Stimulated activated CD8-positive, alpha-beta memory T cell treated with anti-CD3 and anti-CD28 coated beads, Interleukin-2, amount 100 ng/mL, for 1 hour (primary cell): ENCODE measurements at regions not wholly inside any gene's neighbourhood (a gene's known extent, or its start where the extent isn't known, plus 50 kb on each side); places are given as distances from the start of the nearest gene placed in this dataset.
"Not testable (repeated sequence)": the region's sequence is repeated elsewhere in the genome, so short reads cannot be mapped to it uniquely, and the experiment has no call there.

Experiments
- DNase-seq, 2 donors: peaks; one replicate each; pipeline ENCODE4 v3.0.0-alpha.2; 2020; ENCODE audit warnings: low read depth in 2 of 2

DNA sequence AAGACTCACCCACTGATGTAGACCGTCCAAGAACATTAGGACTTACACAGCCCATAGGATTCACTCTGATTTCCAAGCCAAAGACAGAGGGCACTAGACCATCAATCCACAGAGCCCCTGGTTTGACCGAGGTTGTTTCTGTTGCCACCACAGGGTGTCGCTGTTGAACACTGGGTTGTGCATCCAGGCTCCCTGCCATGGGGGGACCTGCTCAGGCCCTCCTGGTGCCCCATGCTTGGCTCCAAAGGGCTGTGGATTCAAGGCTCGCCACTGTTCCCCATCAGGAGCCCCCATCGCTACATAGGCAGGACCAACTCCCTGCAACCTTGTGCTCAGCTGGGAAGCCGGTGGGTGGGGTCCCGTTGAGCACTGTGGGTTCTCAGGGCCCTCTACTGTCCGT, 128.0 kb upstream of the ANO1 start:
- DNase-seq, result no peak

DNA sequence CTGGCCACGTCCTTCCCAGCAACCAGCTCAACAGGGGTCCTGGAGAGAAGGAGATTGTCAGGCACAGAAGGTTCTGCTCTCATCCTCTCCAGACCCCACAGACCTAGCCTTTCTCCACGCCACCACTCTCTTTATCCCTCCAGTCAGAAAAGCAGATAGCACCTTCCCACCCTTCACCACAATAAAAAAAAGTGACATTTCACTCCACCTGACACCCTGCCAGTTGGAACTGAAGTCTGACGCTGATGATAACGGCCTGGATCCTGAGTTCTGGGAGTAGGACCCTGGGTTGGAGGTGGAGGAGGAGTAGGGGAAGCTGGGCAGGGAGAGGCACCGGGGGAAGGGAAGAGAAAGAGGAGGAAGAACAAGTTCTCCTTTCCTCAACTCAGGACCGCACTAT, 127.5 kb upstream of the ANO1 start:
- no peak for DNase-seq

GRCh38 chr11:69951821-69952220, 126.3 kb upstream of the ANO1 start:
- DNase-seq, result no peak

DNA sequence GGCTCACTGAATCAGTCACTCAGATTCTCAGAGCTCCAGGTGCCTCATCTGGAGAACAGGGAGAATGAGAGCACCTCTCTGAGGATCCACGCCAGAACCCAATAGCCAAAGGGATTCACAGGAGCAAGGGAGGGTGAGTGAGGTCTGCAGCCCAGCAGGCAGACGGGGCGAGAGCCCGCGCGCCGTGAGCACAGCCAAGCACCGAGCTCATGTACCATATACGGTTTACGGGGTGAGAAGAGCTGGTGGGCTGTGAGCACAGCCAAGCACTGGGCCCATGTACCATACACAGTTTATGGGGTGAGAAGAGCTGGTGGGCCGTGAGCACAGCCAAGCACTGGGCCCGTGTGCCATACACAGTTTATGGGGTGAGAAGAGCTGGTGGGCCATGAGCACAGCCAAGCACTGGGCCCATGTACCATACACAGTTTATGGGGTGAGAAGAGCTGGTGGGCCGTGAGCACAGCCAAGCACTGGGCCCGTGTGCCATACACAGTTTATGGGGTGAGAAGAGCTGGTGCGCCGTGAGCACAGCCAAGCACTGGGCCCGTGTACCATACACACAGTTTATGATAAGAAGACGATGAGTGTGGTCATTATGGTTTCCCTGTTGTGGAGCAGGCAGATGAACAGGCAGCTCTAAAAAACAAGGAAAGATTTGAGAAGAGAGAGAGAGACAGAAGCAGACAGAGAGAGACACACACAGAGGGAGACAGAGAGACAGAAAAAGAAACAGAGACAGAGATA, 125.7 kb upstream of the ANO1 start:
- not testable (repeated sequence) for DNase-seq

GRCh38 chr11:69953356-69953755, 124.8 kb upstream of the ANO1 start:
- DNase-seq, result no peak

DNA sequence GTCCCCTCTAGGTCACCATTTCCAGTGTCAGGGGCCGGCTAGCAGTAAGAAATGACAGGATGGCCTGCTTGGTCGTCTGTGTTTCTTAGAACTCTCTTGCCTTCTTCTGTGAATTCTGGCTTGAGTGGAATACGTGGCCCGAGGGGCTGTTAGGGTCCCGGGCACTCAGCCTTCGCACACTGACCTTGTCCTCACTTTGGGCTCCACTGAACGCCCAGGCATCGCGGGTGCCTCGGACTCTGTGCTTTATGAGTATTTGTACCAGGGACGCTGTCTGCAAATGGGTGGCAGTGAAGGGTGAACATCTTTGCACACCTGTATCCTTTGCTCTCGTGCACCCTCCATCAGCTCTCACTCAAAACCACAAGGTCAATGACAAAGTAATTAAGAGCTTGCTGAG, 123.4 kb upstream of the ANO1 start:
- DNase-seq, result no peak

DNA sequence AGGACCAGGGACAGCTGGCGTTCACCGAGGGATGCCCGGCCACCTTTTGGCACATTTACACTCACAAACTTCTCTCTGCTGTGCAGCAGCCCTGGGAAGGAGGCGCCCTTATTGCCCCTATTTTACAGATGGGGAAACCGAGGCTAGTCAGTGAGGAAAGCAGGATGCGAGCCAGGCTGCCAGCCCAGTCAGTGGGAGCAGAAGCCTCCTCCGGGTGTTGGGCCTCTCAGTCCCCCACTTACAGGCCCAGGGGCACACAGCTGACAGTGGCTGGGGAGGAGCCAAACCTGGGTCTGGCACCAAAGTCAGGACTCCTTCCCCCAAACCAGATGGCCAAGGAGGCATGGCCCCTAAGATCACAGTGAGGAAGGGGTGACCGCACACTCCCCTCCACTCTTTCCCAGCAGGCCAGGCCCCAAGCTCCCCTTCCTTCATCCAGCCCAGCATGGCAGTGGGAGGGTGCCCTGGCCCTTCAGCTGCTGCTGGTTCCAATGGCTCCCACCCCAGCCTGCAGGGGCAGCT, 121.4 kb upstream of the ANO1 start:
- no peak for DNase-seq

DNA sequence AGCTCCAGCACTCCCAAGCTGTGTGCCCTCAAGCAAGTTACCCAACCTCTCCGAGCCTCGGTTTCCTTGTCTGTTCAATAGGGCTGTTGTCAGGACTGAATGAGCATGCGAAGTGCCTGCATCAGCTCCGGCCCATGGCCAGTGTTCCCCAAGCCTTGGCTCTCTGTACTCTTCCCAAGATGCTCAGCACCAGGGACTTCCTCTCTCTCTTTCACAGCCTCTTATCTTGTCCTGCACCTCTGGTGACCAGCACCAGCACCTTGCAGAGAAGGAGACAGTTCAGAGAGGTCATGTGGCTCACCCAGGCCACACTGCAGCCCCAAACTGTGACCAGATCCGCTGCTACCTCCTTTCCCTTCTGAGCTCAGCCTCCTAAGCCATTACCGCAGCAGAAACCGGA, 120.3 kb upstream of the ANO1 start:
- DNase-seq, result no peak

- DNase-seq, result no peak
Observed at GRCh38 chr11:69958308-69958707, 119.8 kb upstream of the ANO1 start.

- DNase-seq, result no peak
Observed at GRCh38 chr11:69959461-69959860, 118.7 kb upstream of the ANO1 start.

GRCh38 chr11:69961738-69962137, 116.4 kb upstream of the ANO1 start:
- DNase-seq, result no peak

GRCh38 chr11:69962152-69962551, 116.0 kb upstream of the ANO1 start:
- no peak for DNase-seq

DNA sequence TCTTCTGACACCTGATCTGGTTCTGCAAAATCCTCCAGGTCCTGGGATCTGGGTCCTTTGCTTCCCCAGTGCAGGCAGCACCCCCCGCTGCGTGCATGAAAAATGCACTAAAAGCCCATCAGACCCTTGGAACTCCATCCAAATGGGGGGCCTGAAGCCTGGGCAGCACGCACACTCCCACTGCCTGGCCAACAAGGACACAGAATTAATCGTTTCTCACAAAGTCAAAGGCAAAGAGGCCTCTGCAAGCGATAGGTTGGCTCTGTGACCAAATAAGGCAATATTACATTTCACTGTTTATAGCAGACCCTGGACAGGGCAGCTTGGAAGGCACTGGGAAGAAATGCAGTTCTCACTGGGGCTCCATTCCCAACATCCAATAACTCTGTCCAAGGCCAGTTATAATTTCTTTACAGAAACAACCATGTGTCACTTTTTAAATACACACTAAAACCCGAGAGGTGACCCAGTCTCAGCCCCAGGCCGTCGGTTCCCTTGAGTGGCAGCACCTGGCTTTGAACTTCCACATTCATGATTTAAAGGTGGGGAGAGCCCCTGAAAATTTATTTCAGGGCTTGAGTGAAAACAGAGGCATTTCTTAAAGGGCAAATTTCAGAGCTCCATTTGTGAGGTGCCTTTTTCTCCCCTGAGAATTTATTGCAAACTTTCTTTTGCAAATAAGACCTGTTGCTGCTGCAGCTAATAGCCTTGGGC, 114.4 kb upstream of the ANO1 start:
- no peak for DNase-seq

GRCh38 chr11:69964247-69964643, 113.9 kb upstream of the ANO1 start:
- DNase-seq, result no peak

- no peak for DNase-seq
Observed at GRCh38 chr11:69965821-69966582, 112.1 kb upstream of the ANO1 start.

DNA sequence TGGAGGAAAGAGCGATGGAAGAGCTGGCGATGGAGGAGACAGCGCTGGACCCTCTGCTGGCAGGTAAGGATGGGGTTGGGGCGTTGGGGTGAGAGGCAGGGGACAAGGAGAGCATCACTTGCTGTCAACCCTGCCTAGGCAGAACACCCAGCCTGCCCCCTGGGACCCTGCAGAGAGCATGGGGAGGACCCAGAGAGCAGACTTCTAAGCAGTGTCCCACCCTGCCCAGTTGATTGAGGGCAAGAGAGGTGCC, 111.6 kb upstream of the ANO1 start:
- no peak for DNase-seq

DNA sequence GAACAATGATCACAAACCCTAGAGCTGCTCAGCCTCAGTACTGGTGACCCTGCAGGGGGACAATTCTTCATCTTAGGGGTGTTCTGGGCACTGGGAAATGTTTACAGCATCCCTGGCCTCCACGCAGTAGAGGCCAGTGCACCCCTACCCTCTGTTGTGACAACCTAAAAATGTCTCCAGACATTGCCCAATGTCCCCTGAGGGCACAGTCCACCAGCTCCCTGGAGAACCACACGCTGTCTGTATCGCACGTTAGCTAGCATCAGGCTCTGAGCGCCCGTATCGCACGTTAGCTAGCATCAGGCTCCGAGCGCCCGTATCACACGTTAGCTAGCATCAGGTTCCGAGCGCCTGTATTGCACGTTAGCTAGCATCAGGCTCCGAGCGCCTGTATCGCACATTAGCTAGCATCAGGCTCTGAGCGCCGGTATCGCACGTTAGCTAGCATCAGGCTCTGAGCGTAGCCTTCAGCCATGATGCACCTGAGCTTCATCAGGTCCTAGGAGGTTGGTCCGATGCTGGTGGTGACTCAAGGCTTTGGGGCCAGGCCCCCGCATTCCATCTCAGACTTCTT, 111.1 kb upstream of the ANO1 start:
- no peak for DNase-seq

GRCh38 chr11:69967484-69967883, 110.6 kb upstream of the ANO1 start:
- DNase-seq, result no peak

DNA sequence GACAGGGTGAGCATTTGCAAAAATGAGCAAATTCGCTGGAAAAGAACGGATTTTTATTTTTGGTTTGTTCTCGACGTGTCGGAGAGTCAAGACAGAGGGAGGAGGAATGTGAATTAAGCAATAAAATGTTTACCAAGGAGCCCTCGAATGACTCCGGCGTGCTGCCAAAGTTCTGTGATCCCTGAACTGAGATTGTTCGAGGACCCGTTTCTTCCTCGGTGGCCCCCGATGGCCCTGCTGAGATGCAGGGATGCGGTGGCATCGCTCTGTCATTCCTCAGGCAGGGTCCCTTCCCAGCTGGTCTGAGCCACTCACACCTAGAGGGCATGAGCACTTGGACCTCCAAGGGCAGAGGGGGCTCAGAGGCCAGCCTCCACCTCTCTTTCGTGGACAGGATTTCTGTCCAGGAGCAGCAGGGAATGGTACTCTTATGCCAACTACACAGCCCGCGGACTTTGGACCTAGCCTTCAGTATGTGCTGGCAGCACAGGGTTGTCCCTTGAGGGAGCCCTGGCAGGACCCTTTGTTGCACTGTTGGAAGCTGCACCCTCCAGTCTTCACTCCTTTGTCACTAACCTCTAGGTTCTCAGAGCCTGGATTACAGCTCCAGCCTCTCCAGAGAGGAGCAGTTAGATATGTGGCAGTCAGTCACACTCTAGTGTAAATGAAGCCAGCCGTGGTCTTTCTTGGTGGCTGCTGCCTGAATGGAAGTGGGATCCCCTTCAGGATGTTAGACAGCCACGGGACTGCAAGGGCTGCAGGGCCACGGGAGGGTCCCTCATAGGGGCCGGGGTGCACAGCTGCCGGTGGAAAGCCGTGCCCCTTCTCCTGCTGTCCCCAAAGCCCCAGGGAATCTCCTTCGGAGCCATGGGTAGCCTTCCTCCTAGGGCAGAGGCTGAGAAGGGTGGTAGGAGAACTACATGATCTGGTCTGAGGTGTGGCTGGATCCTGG, 109.4 kb upstream of the ANO1 start:
- DNase-seq, result no peak

DNA sequence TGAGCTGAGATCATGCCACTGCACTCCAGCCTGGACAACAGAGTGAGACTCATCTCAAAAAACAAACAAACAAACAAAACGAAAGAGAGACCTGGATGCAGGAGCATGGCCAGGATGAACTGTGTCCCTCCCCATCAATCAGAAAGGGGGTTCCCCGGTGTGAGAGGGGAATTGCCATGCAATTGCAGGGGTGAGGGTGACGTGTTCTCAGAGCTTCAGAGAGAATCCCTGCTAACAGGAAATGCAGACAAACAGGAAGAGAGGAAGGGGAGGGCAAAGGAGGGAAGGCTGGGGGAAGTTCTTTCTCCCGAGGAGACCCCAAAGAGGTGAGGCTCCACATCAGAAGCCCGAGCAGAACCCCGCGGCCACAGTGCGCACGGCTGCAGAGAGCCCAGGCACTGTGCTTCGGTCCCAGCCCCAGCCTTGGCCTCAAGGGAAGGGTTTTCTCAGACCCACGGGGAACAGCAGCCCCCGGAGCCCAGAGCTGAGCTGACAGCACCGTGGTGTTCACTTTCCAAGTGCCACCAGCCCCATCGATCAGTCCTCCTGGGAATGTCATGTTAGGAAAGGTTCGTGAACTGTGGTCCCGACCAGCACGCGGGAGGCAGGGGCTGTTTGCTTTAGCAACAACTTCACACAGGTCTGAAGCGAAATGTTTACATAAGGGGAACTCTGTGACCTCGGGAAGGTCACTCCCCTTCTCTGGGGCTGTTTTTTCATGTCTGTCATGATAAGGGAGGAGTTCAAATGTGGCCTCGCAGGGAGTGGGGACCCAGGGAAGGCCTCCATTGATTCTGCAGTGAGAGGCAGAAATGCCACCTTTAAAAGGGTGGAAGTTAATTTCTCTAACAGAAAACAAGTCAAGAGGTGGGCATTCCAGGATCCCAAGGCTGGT, 108.0 kb upstream of the ANO1 start:
- DNase-seq, result no peak
